AML-193 (cell line): ENCODE measurements at regions not wholly inside any gene's neighbourhood (a gene's known extent, or its start where the extent isn't known, plus 50 kb on each side); places are given as distances from the start of the nearest gene placed in this dataset.
"Not testable (repeated sequence)": the region's sequence is repeated elsewhere in the genome, so short reads cannot be mapped to it uniquely, and the experiment has no call there.

Experiments used
- DNase-seq, 2 experiments: peaks; one replicate each; lab custom pipeline; 2025; lab: John Stamatoyannopoulos, UW

GRCh38 chr5:45893309-45893708 is 197.1 kb upstream of the HCN1 start:
- DNase-seq = no peak

GRCh38 chr5:45890441-45891080 is 194.4 kb upstream of the HCN1 start:
- DNase-seq = not testable (repeated sequence)

- DNase-seq = no peak
These were observed 166.6 kb upstream of the HCN1 start for GRCh38 chr5:45862763-45863162.

GRCh38 chr5:45847877-45848276 is 151.7 kb upstream of the HCN1 start:
- DNase-seq = no peak

- no peak for DNase-seq
These were observed 129.9 kb upstream of the HCN1 start for GRCh38 chr5:45826055-45826454.

- DNase-seq = no peak
These were observed 104.2 kb upstream of the HCN1 start for GRCh38 chr5:45800331-45800730.

- no peak for DNase-seq
These were observed 103.2 kb upstream of the HCN1 start for GRCh38 chr5:45799388-45799787.

- peak in 1 of 2 experiments; percentile 3 for DNase-seq
These were observed 100.9 kb upstream of the HCN1 start for GRCh38 chr5:45796959-45797553.

GRCh38 chr5:45795458-45795857 is 99.3 kb upstream of the HCN1 start:
- DNase-seq = no peak

GRCh38 chr5:45793638-45794532 is 97.7 kb upstream of the HCN1 start:
- no peak for DNase-seq

GRCh38 chr5:45779874-45780671 is 83.9 kb upstream of the HCN1 start:
- DNase-seq = no peak

- no peak for DNase-seq
These were observed 78.3 kb upstream of the HCN1 start for GRCh38 chr5:45774528-45774927.

- no peak for DNase-seq
These were observed 76.2 kb upstream of the HCN1 start for GRCh38 chr5:45772402-45772801.

GRCh38 chr5:45765561-45765960 is 69.4 kb upstream of the HCN1 start:
- DNase-seq = no peak

- no peak for DNase-seq
These were observed 54.4 kb upstream of the HCN1 start for GRCh38 chr5:45750574-45750973.

GRCh38 chr5:45748511-45748910 is 52.3 kb upstream of the HCN1 start:
- DNase-seq = not testable (repeated sequence)
